Testis (tissue), 2 donors: ENCODE measurements at regions not wholly inside any gene's neighbourhood (a gene's known extent, or its start where the extent isn't known, plus 50 kb on each side); places are given as distances from the start of the nearest gene placed in this dataset.

ENCODE experiments used
- CTCF ChIP-seq, 3 experiments: fragments of 450-650 bp in 2 of 3; fragments of 200-600 bp in 1 of 3; sonication (generic) in 1 of 3; IDR thresholded peaks; one replicate each; pipeline ENCODE4 v1.5.1; 2016 to 2019; ENCODE audit warnings: antibody characterized with exemption in 3 of 3, mild to moderate bottlenecking in 2 of 3, moderate library complexity in 1 of 3
- POLR2A ChIP-seq: fragments of 450-650 bp; IDR thresholded peaks from one replicate; pipeline ENCODE4 v1.6.1; 2017; ENCODE audit warnings: antibody characterized with exemption, mild to moderate bottlenecking, moderate library complexity

GRCh38 chr4:29805245-29805644 is 914.9 kb upstream of the PCDH7 start:
- TF ChIP-seq CTCF (IDR thresholded peaks at IDR 0.05) (no peak), POLR2A (no peak)
